NCI-H1930 (cell line): ENCODE measurements at regions not wholly inside any gene's neighbourhood (a gene's known extent, or its start where the extent isn't known, plus 50 kb on each side); places are given as distances from the start of the nearest gene placed in this dataset.
"Not testable (repeated sequence)": the region's sequence is repeated elsewhere in the genome, so short reads cannot be mapped to it uniquely, and the experiment has no call there.

Experiments used
- DNase-seq, 2 experiments: peaks; one replicate each; lab custom pipeline; 2025; lab: John Stamatoyannopoulos, UW

- DNase-seq, result no peak
Measured at GRCh38 chr11:115663790-115664189, 159.6 kb upstream of the CADM1 start.

GRCh38 chr11:115660030-115660805, 156.0 kb upstream of the CADM1 start:
- no peak for DNase-seq

- no peak for DNase-seq
Measured at GRCh38 chr11:115659061-115659963, 155.1 kb upstream of the CADM1 start.

GRCh38 chr11:115657586-115657985, 153.4 kb upstream of the CADM1 start:
- DNase-seq, result no peak

GRCh38 chr11:115656669-115657068, 152.5 kb upstream of the CADM1 start:
- no peak for DNase-seq

- DNase-seq, result no peak
Measured at GRCh38 chr11:115656041-115656440, 151.8 kb upstream of the CADM1 start.

- DNase-seq, result no peak
Measured at GRCh38 chr11:115654792-115655191, 150.6 kb upstream of the CADM1 start.

- no peak for DNase-seq
Measured at GRCh38 chr11:115653926-115654325, 149.7 kb upstream of the CADM1 start.

GRCh38 chr11:115653076-115653475, 148.9 kb upstream of the CADM1 start:
- no peak for DNase-seq

GRCh38 chr11:115652496-115652895, 148.3 kb upstream of the CADM1 start:
- no peak for DNase-seq

- no peak for DNase-seq
Measured at GRCh38 chr11:115652094-115652493, 147.9 kb upstream of the CADM1 start.

- no peak for DNase-seq
Measured at GRCh38 chr11:115649461-115649860, 145.2 kb upstream of the CADM1 start.

GRCh38 chr11:115645631-115646317, 141.6 kb upstream of the CADM1 start:
- no peak for DNase-seq

- DNase-seq, result no peak
Measured at GRCh38 chr11:115644856-115645255, 140.6 kb upstream of the CADM1 start.

GRCh38 chr11:115643549-115644270, 139.5 kb upstream of the CADM1 start:
- DNase-seq, result no peak

GRCh38 chr11:115642660-115643059, 138.4 kb upstream of the CADM1 start:
- no peak for DNase-seq

GRCh38 chr11:115637599-115638241, 133.5 kb upstream of the CADM1 start:
- DNase-seq, result no peak

GRCh38 chr11:115636753-115637527, 132.7 kb upstream of the CADM1 start:
- DNase-seq, result no peak

GRCh38 chr11:115633977-115634376, 129.8 kb upstream of the CADM1 start:
- DNase-seq, result not testable (repeated sequence)

GRCh38 chr11:115632061-115632460, 127.8 kb upstream of the CADM1 start:
- DNase-seq, result no peak

GRCh38 chr11:115631609-115632008, 127.4 kb upstream of the CADM1 start:
- DNase-seq, result no peak
